Psoas muscle (tissue), 7 donors: ENCODE measurements at regions not wholly inside any gene's neighbourhood (a gene's known extent, or its start where the extent isn't known, plus 50 kb on each side); places are given as distances from the start of the nearest gene placed in this dataset.

ENCODE experiments used
- ATAC-seq, 4 donors: fragments of 200-7000 bp; cut with Tn5 transposase; one replicate each; pipeline ENCODE4 v1.9.1; 2020; ENCODE audit warnings: moderate library complexity in 3 of 4, mild to moderate bottlenecking in 2 of 4
- DNase-seq, 2 donors: peaks; one replicate each; pipeline ENCODE4 v3.0.0-alpha.2; 2020
- H3K27ac ChIP-seq: fragments of 200-600 bp; one replicate; pipeline ENCODE4 v1.8.0; 2022
- H3K27me3 ChIP-seq, 3 donors: fragments of 200-600 bp in 1 of 3; one replicate each; pipeline versions ENCODE4 v1.6.1 to v1.8.0; 2013 to 2022; ENCODE audit warnings: low read length in 2 of 3, mild to moderate bottlenecking in 2 of 3, moderate library complexity in 1 of 3; ENCODE audit not compliant: insufficient read depth in 3 of 3
- H3K36me3 ChIP-seq, 2 donors: fragments of 200-600 bp in 1 of 2; one replicate each; pipeline versions ENCODE4 v1.6.1 to v1.8.0; 2013 to 2022; ENCODE audit warnings: low read depth in 1 of 2, mild to moderate bottlenecking in 1 of 2, moderate library complexity in 1 of 2; ENCODE audit not compliant: insufficient read depth in 1 of 2
- H3K4me1 ChIP-seq: fragments of 200-600 bp; one replicate; pipeline ENCODE4 v1.8.0; 2022
- H3K4me3 ChIP-seq: fragments of 200-600 bp; one replicate; pipeline ENCODE4 v1.8.0; 2022; ENCODE audit warnings: mild to moderate bottlenecking
- H3K9me3 ChIP-seq: fragments of 200-600 bp; one replicate; pipeline ENCODE4 v1.8.0; 2022
- CTCF ChIP-seq: fragments of 200-600 bp; IDR thresholded peaks from one replicate; pipeline ENCODE4 v1.8.0; 2022; ENCODE audit warnings: antibody characterized with exemption
- WGBS, 3 donors: extraction: QIAGEN DNeasy Blood & Tissue Kit; methylation state at CpG; one replicate each; pipeline versions ENCODE4 v1.1.6 to v1.1.7; 2013; 5-methylcytosine and 5-hydroxymethylcytosine counted together
- intact Hi-C, 2 donors: fragments of 100-400 bp; cut with DNase I; formaldehyde crosslinking; loops; one replicate each; pipeline versions ENCODE4 v1.11.0 to v1.14.2; 2022
- donor health status: healthy with polysubstance abuse.
- donor health status: DM: no; HTN: no; CAD: no; lungs with moderate emphysema.
- donor health status: Bipolar disorder and iron deficiency.
- donor health status: healthy.
- donor health status: DM: yes; HTN: yes; CAD: no.
- donor health status: DM: no; HTN: no; CAD: no.
- donor health status: DM: yes; HTN: yes; CAD: no.

- no peak overlapping the region for H3K27ac ChIP-seq
- no peaks in the 10 kb centered on the region for H3K9me3 ChIP-seq
- intact Hi-C loops, result no loop called here
- no peaks in the 10 kb centered on the region for H3K4me1 ChIP-seq
- no peaks in the 10 kb centered on the region for H3K27me3 ChIP-seq
- no peak for DNase-seq
- no peak for TF ChIP-seq CTCF
- no peaks in the 10 kb centered on the region for H3K36me3 ChIP-seq
- 56 to 62% (median 61%) methylated on average over 2 of the region's 2 CpGs for WGBS, 3 donors
- ATAC-seq, result no peak
- H3K4me3 ChIP-seq, result no peak overlapping the region
Measured at GRCh38 chr5:167112556-167112955, 1178.9 kb upstream of the WWC1 start.

GRCh38 chr5:167122267-167122666, 1169.2 kb upstream of the WWC1 start:
- no peak for TF ChIP-seq CTCF
- 75 to 77% (median 77%) methylated on average over 3 of the region's 3 CpGs for WGBS, 3 donors
- intact Hi-C loops, result no loop called here

GRCh38 chr5:167123126-167123525, 1168.3 kb upstream of the WWC1 start:
- Histone ChIP-seq H3K9me3 (no peaks in the 10 kb centered on the region), H3K36me3 (no peaks in the 10 kb centered on the region), H3K4me3 (no peak overlapping the region), H3K27me3 (no peaks in the 10 kb centered on the region), H3K27ac (no peak overlapping the region), H3K4me1 (no peaks in the 10 kb centered on the region)
- DNase-seq, result no peak
- 75 to 84% (median 75%) methylated on average over 7 of the region's 7 CpGs for WGBS, 3 donors
- no peak for ATAC-seq
- intact Hi-C loops, result no loop called here
- no peak for TF ChIP-seq CTCF

More at GRCh38 chr5:167122267-167122666, 1169.2 kb upstream of the WWC1 start:
- H3K4me3 ChIP-seq, result no peak overlapping the region
- no peaks in the 10 kb centered on the region for H3K27me3 ChIP-seq
- ATAC-seq, result no peak
- no peaks in the 10 kb centered on the region for H3K4me1 ChIP-seq
- no peaks in the 10 kb centered on the region for H3K36me3 ChIP-seq
- no peaks in the 10 kb centered on the region for H3K9me3 ChIP-seq
- no peak overlapping the region for H3K27ac ChIP-seq
- DNase-seq, result no peak

GRCh38 chr5:167128581-167128980, 1162.9 kb upstream of the WWC1 start:
- WGBS, 3 donors, result 36 to 45% (median 44%) methylated on average over 3 of the region's 3 CpGs
- no peak overlapping the region for H3K4me3 ChIP-seq
- intact Hi-C loops, result no loop called here
- H3K27ac ChIP-seq, result no peak overlapping the region
- no peak for TF ChIP-seq CTCF
- no peaks in the 10 kb centered on the region for H3K4me1 ChIP-seq
- no peaks in the 10 kb centered on the region for H3K36me3 ChIP-seq
- H3K9me3 ChIP-seq, result no peaks in the 10 kb centered on the region
- no peak for ATAC-seq
- H3K27me3 ChIP-seq, result no peaks in the 10 kb centered on the region
- DNase-seq, result no peak

- Histone ChIP-seq H3K27ac (no peak overlapping the region), H3K36me3 (no peaks in the 10 kb centered on the region), H3K4me3 (no peak overlapping the region), H3K27me3 (no peaks in the 10 kb centered on the region), H3K9me3 (peaks cover 6% of the 10 kb centered on the region), H3K4me1 (no peaks in the 10 kb centered on the region)
- intact Hi-C loops, result no loop called here
- DNase-seq (no peak), ATAC-seq (no peak)
- TF ChIP-seq CTCF, result no peak
- 85 to 89% (median 88%) methylated on average over 8 of the region's 8 CpGs for WGBS, 3 donors
Measured at GRCh38 chr5:167140548-167141291, 1150.7 kb upstream of the WWC1 start.
